Gastrocnemius medialis (tissue), 4 donors: ENCODE measurements at regions not wholly inside any gene's neighbourhood (a gene's known extent, or its start where the extent isn't known, plus 50 kb on each side); places are given as distances from the start of the nearest gene placed in this dataset.

ENCODE experiments used
- CTCF ChIP-seq, 5 experiments: fragments of 450-650 bp in 3 of 5; fragments of 200-600 bp in 2 of 5; sonication (generic) in 2 of 5; IDR thresholded peaks in 4 of 5; conservative IDR thresholded peaks in 1 of 5; 1 replicate in 4 of 5; 2 replicates in 1 of 5; pipeline ENCODE4 v1.5.1; 2016 to 2019; ENCODE audit warnings: antibody characterized with exemption in 5 of 5, mild to moderate bottlenecking in 3 of 5, moderate library complexity in 3 of 5
- POLR2A ChIP-seq, 2 donors: fragments of 450-650 bp; IDR thresholded peaks; one replicate each; pipeline ENCODE4 v1.6.1; 2017; ENCODE audit warnings: antibody characterized with exemption in 2 of 2, mild to moderate bottlenecking in 2 of 2, moderate library complexity in 2 of 2

DNA sequence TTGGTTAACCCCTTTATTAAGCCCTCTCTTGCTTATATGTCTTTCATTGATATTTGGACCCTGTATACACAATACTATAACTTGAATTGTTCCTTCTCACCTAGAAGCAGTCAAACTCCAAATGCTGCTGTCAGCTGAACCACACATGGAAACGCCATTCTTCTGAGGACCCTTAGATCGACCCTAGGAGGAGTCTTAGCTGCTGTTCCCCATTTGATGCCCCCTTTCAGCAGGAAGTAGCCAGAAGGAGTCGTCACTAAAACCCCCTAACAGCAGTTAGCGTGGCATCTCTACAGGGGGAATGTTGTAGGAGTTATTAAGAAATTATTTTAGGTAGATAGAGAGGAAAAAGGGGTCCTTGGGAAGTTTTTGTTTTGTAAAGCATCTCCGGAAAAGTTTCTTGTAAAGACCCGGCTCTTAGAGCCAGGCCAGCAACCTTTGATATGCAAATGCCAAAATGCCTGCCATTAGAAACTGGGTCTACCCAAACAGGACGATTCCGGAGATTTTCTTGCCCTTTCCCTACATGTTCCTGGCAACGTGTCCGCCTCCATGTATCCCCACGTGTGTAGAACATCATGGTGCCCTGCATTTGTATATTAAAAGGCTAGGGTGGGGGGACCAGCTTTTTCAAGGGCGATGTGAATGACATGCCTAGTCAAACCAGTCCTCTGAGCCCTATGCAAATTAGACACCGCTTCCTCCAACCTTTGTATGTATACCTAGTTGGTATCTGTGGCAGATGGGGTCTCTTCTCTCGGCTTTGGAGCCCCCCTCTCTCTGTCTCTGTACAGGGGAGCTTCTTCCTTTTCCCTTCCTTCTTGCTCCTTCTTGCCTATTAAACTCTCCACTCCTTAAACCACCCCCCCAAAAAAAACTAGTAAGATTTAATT is 638.4 kb upstream of the POU3F3 start:
- TF ChIP-seq CTCF (IDR thresholded peaks at IDR 0.05 in 4 of 5, conservative IDR thresholded peaks at IDR 0.05 in 1 of 5) (no peak), POLR2A (IDR thresholded peaks at IDR 0.05) (no peak)
